Neural cell (in vitro differentiated cells): ENCODE measurements at regions not wholly inside any gene's neighbourhood (a gene's known extent, or its start where the extent isn't known, plus 50 kb on each side); places are given as distances from the start of the nearest gene placed in this dataset.

Experiments used
- H2AFZ ChIP-seq: fragments of 200-600, 300-800 bp; sonication (generic), shearing (Covaris generic); 2 replicates; pipeline ENCODE4 v1.6.0; 2014; ENCODE audit warnings: low read depth, mild to moderate bottlenecking, antibody characterized with exemption, low read length, moderate library complexity
- H3F3A ChIP-seq: fragments of 200-600 bp; shearing (Covaris generic); 2 replicates; pipeline ENCODE4 v1.6.1; 2016; ENCODE audit warnings: mild to moderate bottlenecking, moderate library complexity, mixed read lengths, antibody characterized with exemption, low read length; ENCODE audit not compliant: insufficient read depth, poor library complexity, severe bottlenecking
- H3K27ac ChIP-seq: fragments of 200-600, 300-800 bp; sonication (generic), shearing (Covaris generic); 2 replicates; pipeline ENCODE4 v1.5.1; 2014; ENCODE audit warnings: mild to moderate bottlenecking, low read length, moderate library complexity
- H3K27me3 ChIP-seq: fragments of 300-800, 200-600 bp; sonication (generic), shearing (Covaris generic); 2 replicates; pipeline ENCODE4 v1.6.0; 2014; ENCODE audit warnings: mild to moderate bottlenecking, low read depth, low read length, moderate library complexity; ENCODE audit not compliant: insufficient read depth
- H3K36me3 ChIP-seq: fragments of 300-800, 200-600 bp; sonication (generic), shearing (Covaris generic); 2 replicates; pipeline ENCODE4 v1.5.1; 2014; ENCODE audit warnings: mild to moderate bottlenecking, antibody characterized with exemption, low read length, moderate library complexity; ENCODE audit not compliant: insufficient read depth
- H3K4me2 ChIP-seq: fragments of 300-800, 200-600 bp; sonication (generic), shearing (Covaris generic); 2 replicates; pipeline ENCODE4 v1.6.0; 2014; ENCODE audit warnings: mild to moderate bottlenecking, low read length
- H3K4me3 ChIP-seq: fragments of 300-800, 200-600 bp; sonication (generic), shearing (Covaris generic); 2 replicates; pipeline ENCODE4 v1.5.1; 2014; ENCODE audit warnings: mild to moderate bottlenecking, low read length, moderate library complexity
- H3K79me2 ChIP-seq: fragments of 200-600 bp; shearing (Covaris generic); replicated peaks from 2 replicates; pipeline ENCODE4 v1.6.0; 2014; ENCODE audit warnings: mild to moderate bottlenecking, low read length, moderate library complexity; ENCODE audit not compliant: insufficient read depth
- H3K9ac ChIP-seq: fragments of 300-800, 200-600 bp; sonication (generic), shearing (Covaris generic); 2 replicates; pipeline ENCODE4 v1.6.1; 2016; ENCODE audit warnings: mild to moderate bottlenecking, low read length, mixed read lengths
- H3K9me2 ChIP-seq: fragments of 200-600 bp; shearing (Covaris generic); 2 replicates; pipeline ENCODE4 v1.6.1; 2016; ENCODE audit warnings: mild to moderate bottlenecking, low read length, mixed read lengths; ENCODE audit not compliant: insufficient read depth
- H3K9me3 ChIP-seq: fragments of 200-600, 300-800 bp; sonication (generic), shearing (Covaris generic); 2 replicates; pipeline ENCODE4 v1.6.1; 2016; ENCODE audit warnings: mild to moderate bottlenecking, mixed run types, low read length, moderate library complexity, mixed read lengths
- H4K20me1 ChIP-seq: fragments of 200-600 bp; shearing (Covaris generic); 2 replicates; pipeline ENCODE4 v1.6.1; 2016; ENCODE audit warnings: mild to moderate bottlenecking, mixed run types; ENCODE audit not compliant: insufficient read depth
- EP300 ChIP-seq: fragments of 450-650 bp; conservative IDR thresholded peaks from 2 replicates; pipeline ENCODE4 v1.6.1; 2014; ENCODE audit warnings: antibody characterized with exemption, mild to moderate bottlenecking, moderate library complexity; ENCODE audit not compliant: poor library complexity, severe bottlenecking
- EZH2 ChIP-seq: fragments of 200-600, 300-800 bp; shearing (Covaris generic), sonication (generic); IDR thresholded peaks from 2 replicates; pipeline ENCODE4 v1.6.1; 2014; ENCODE audit warnings: antibody characterized with exemption, low read length, borderline replicate concordance, mild to moderate bottlenecking; ENCODE audit not compliant: insufficient read depth, poor library complexity, severe bottlenecking
- MXI1 ChIP-seq: fragments of 450-650 bp; conservative IDR thresholded peaks from 2 replicates; pipeline ENCODE4 v1.6.1; 2014; ENCODE audit warnings: antibody characterized with exemption, mild to moderate bottlenecking; ENCODE audit not compliant: poor library complexity, severe bottlenecking
- POLR2AphosphoS5 ChIP-seq: IDR thresholded peaks from 2 replicates; pipeline ENCODE4 v1.6.1; 2012
- RAD21 ChIP-seq: fragments of 450-650 bp; conservative IDR thresholded peaks from 2 replicates; pipeline ENCODE4 v1.6.1; 2014; ENCODE audit warnings: antibody characterized with exemption, mild to moderate bottlenecking, moderate library complexity
- SMC3 ChIP-seq: fragments of 450-650 bp; conservative IDR thresholded peaks from 2 replicates; pipeline ENCODE4 v1.6.1; 2014; ENCODE audit warnings: antibody characterized with exemption, mild to moderate bottlenecking, moderate library complexity; ENCODE audit not compliant: poor library complexity
- TAF1 ChIP-seq: IDR thresholded peaks from 2 replicates; pipeline ENCODE4 v1.6.1; 2012; ENCODE audit warnings: low read depth
- TF ChIP-seq, protein P1 (sequence below): fragments of 450-650 bp; IDR thresholded peaks from 2 replicates; pipeline ENCODE4 v1.5.1; 2014; ENCODE audit warnings: antibody characterized with exemption, mild to moderate bottlenecking, moderate library complexity; ENCODE audit not compliant: poor library complexity, severe bottlenecking
- TF ChIP-seq, protein P2 (sequence below): IDR thresholded peaks from 2 replicates; pipeline ENCODE4 v1.6.1; 2012; ENCODE audit warnings: borderline replicate concordance

GRCh38 chr4:154140869-154141268, 350.7 kb downstream of the DCHS2 start:
- no peak overlapping the region for H3K27ac ChIP-seq
- TF ChIP-seq SMC3 (no peak), MXI1 (no peak), EZH2 (no peak), TAF1 (no peak), RAD21 (no peak), POLR2AphosphoS5 (no peak)
- TF ChIP-seq, protein P1, sequence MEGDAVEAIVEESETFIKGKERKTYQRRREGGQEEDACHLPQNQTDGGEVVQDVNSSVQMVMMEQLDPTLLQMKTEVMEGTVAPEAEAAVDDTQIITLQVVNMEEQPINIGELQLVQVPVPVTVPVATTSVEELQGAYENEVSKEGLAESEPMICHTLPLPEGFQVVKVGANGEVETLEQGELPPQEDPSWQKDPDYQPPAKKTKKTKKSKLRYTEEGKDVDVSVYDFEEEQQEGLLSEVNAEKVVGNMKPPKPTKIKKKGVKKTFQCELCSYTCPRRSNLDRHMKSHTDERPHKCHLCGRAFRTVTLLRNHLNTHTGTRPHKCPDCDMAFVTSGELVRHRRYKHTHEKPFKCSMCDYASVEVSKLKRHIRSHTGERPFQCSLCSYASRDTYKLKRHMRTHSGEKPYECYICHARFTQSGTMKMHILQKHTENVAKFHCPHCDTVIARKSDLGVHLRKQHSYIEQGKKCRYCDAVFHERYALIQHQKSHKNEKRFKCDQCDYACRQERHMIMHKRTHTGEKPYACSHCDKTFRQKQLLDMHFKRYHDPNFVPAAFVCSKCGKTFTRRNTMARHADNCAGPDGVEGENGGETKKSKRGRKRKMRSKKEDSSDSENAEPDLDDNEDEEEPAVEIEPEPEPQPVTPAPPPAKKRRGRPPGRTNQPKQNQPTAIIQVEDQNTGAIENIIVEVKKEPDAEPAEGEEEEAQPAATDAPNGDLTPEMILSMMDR: no peak
- TF ChIP-seq, protein P2, sequence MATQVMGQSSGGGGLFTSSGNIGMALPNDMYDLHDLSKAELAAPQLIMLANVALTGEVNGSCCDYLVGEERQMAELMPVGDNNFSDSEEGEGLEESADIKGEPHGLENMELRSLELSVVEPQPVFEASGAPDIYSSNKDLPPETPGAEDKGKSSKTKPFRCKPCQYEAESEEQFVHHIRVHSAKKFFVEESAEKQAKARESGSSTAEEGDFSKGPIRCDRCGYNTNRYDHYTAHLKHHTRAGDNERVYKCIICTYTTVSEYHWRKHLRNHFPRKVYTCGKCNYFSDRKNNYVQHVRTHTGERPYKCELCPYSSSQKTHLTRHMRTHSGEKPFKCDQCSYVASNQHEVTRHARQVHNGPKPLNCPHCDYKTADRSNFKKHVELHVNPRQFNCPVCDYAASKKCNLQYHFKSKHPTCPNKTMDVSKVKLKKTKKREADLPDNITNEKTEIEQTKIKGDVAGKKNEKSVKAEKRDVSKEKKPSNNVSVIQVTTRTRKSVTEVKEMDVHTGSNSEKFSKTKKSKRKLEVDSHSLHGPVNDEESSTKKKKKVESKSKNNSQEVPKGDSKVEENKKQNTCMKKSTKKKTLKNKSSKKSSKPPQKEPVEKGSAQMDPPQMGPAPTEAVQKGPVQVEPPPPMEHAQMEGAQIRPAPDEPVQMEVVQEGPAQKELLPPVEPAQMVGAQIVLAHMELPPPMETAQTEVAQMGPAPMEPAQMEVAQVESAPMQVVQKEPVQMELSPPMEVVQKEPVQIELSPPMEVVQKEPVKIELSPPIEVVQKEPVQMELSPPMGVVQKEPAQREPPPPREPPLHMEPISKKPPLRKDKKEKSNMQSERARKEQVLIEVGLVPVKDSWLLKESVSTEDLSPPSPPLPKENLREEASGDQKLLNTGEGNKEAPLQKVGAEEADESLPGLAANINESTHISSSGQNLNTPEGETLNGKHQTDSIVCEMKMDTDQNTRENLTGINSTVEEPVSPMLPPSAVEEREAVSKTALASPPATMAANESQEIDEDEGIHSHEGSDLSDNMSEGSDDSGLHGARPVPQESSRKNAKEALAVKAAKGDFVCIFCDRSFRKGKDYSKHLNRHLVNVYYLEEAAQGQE: no peak
- no peaks in the 10 kb centered on the region for H3K9me2 ChIP-seq
- H3K27me3 ChIP-seq: no peaks in the 10 kb centered on the region
- H2AFZ ChIP-seq: no peak overlapping the region
- H3K36me3 ChIP-seq: no peaks in the 10 kb centered on the region
- no peaks in the 10 kb centered on the region for H3K79me2 ChIP-seq
- no peaks in the 10 kb centered on the region for H4K20me1 ChIP-seq
- no peaks in the 10 kb centered on the region for H3K9me3 ChIP-seq
- no peak overlapping the region for H3K4me3 ChIP-seq
- H3K4me2 ChIP-seq: no peak overlapping the region
- H3K9ac ChIP-seq: no peak overlapping the region
- no peaks in the 10 kb centered on the region for H3F3A ChIP-seq

DNA sequence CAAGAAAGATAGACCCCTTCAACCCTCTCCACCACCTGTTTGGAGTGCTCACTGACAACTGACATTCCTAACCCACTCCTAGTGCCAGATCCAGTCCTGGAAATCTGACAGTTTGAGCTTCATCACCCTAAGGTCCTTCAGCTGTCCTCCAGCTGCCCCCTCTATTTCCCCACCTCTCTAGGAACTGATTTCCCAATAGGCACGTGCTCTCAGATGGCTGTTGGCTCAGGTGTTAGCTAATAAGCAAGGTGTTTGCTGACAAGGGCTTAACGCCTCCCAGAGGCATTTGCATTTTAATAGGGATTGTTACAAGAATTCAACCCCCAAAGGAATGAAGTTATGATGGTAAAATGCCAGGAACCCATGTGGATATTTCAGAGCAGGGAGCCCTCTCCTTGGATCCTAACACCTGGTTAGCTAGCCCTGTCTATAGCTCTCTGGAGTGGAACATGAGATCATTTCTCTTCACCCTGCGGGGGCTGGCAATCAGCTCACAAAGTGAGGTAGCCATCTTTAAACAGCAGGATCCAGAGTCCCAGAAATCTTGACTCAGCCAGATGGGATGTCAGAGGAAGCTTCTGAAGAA, 348.5 kb upstream of the SFRP2 start:
- Histone ChIP-seq H3K27ac (no peak overlapping the region), H3K9ac (no peak overlapping the region), H3K4me3 (no peak overlapping the region), H3K27me3 (no peaks in the 10 kb centered on the region), H3K79me2 (no peaks in the 10 kb centered on the region), H3K36me3 (no peaks in the 10 kb centered on the region), H4K20me1 (no peaks in the 10 kb centered on the region), H3K4me2 (no peak overlapping the region), H3F3A (no peaks in the 10 kb centered on the region), H3K9me3 (no peaks in the 10 kb centered on the region), H2AFZ (no peak overlapping the region), H3K9me2 (no peaks in the 10 kb centered on the region)
- TF ChIP-seq EP300 (no peak), MXI1 (no peak), EZH2 (no peak), SMC3 (no peak), POLR2AphosphoS5 (no peak), RAD21 (no peak), TAF1 (no peak)
- TF ChIP-seq, protein P1: no peak
- TF ChIP-seq, protein P2: no peak
